ENCODE measurements at regions not wholly inside any gene's neighbourhood (a gene's known extent, or its start where the extent isn't known, plus 50 kb on each side); places are given as distances from the start of the nearest gene placed in this dataset.

- no peak for TF ChIP-seq HIC1 (tag by site-specific recombination; IDR thresholded peaks at IDR 0.05)
- no peak for TF ChIP-seq ZNF16 (tag by site-specific recombination; IDR thresholded peaks at IDR 0.05; ENCODE audit: low read depth)
Measured at GRCh38 chr13:104098421-104098820, 1032.2 kb upstream of the SLC10A2 start (continued).

- H3K36me3 ChIP-seq (ENCODE audit: control insufficient read depth in 2 of 2, insufficient read depth in 1 of 2, low read length in 2 of 2) = no peaks in the 10 kb centered on the region
- TF ChIP-seq ZNF398 (tag by site-specific recombination; IDR thresholded peaks at IDR 0.05) (no peak), BCL6B (tag by site-specific recombination; IDR thresholded peaks at IDR 0.05) (no peak), ZNF354C (tag by site-specific recombination; IDR thresholded peaks at IDR 0.05; ENCODE audit: borderline replicate concordance, low read depth) (no peak), ZNF335 (tag by site-specific recombination; conservative IDR thresholded peaks at IDR 0.05) (no peak), ZEB2 (tag by site-specific recombination; IDR thresholded peaks at IDR 0.05) (no peak), ZNF221 (tag by site-specific recombination; IDR thresholded peaks at IDR 0.05; ENCODE audit: borderline replicate concordance) (no peak), ZNF23 (tag by site-specific recombination; IDR thresholded peaks at IDR 0.05; ENCODE audit: borderline replicate concordance) (no peak), ZBTB21 (tag by site-specific recombination; IDR thresholded peaks at IDR 0.05) (no peak), CTCF (tag by site-specific recombination; IDR thresholded peaks at IDR 0.05) (no peak), ZNF350 (tag by site-specific recombination; IDR thresholded peaks at IDR 0.05) (no peak), ZFHX2 (tag by site-specific recombination; conservative IDR thresholded peaks at IDR 0.05) (no peak), ZNF777 (tag by site-specific recombination; IDR thresholded peaks at IDR 0.05; ENCODE audit: borderline replicate concordance) (no peak), ZNF707 (tag by site-specific recombination; IDR thresholded peaks at IDR 0.05) (no peak), AEBP2 (tag by site-specific recombination; IDR thresholded peaks at IDR 0.05; ENCODE audit: borderline replicate concordance) (no peak), KLF10 (tag by site-specific recombination; IDR thresholded peaks at IDR 0.05) (no peak), ZNF140 (tag by site-specific recombination; IDR thresholded peaks at IDR 0.05) (no peak), ZNF19 (tag by site-specific recombination; IDR thresholded peaks at IDR 0.05; ENCODE audit: low read depth) (no peak), IKZF3 (tag by site-specific recombination; IDR thresholded peaks at IDR 0.05) (no peak), ZNF529 (tag by site-specific recombination; IDR thresholded peaks at IDR 0.05; ENCODE audit: insufficient replicate concordance) (no peak)
- H3K9me3 ChIP-seq (ENCODE audit: control insufficient read depth, insufficient read depth, low read depth, low read length) = no peaks in the 10 kb centered on the region
- H3K4me1 ChIP-seq (ENCODE audit: control insufficient read depth, insufficient read depth, low read length) = no peaks in the 10 kb centered on the region
- H3K4me3 ChIP-seq (ENCODE audit: low read depth, low read length) = no peak overlapping the region
- no peak overlapping the region for H3K27ac ChIP-seq (ENCODE audit: extremely low read depth, low read depth, low read length)
- ChIA-PET POLR2A (no interaction called here), CTCF (no interaction called here)
Measured at GRCh38 chr13:104086759-104087158, 1020.5 kb upstream of the SLC10A2 start.
